Esophagus squamous epithelium (tissue), 5 donors: ENCODE measurements at regions not wholly inside any gene's neighbourhood (a gene's known extent, or its start where the extent isn't known, plus 50 kb on each side); places are given as distances from the start of the nearest gene placed in this dataset.

ENCODE experiments used
- DNase-seq: peaks from one replicate; lab custom pipeline; 2025; lab: John Stamatoyannopoulos, UW
- H3K27ac ChIP-seq, 4 donors: fragments of 200-600 bp; sonication (generic); one replicate each; pipeline ENCODE4 v1.5.1; 2016 to 2019; ENCODE audit warnings: mild to moderate bottlenecking in 1 of 4
- H3K27me3 ChIP-seq, 4 donors: fragments of 200-600 bp; sonication (generic); 1 replicate in 3 of 4; 2 replicates in 1 of 4; pipeline versions ENCODE4 v1.5.1 to v1.6.0; 2017 to 2021; ENCODE audit warnings: antibody characterized with exemption in 1 of 4
- H3K36me3 ChIP-seq, 3 donors: fragments of 200-600 bp; sonication (generic); one replicate each; pipeline ENCODE4 v1.5.1; 2016 to 2019
- H3K4me1 ChIP-seq, 3 donors: fragments of 200-600 bp; sonication (generic); one replicate each; pipeline ENCODE4 v1.5.1; 2017 to 2019
- H3K4me3 ChIP-seq, 4 donors: fragments of 200-600 bp; sonication (generic); 1 replicate in 3 of 4; 2 replicates in 1 of 4; pipeline ENCODE4 v1.5.1; 2016 to 2019; ENCODE audit warnings: mild to moderate bottlenecking in 2 of 4, moderate library complexity in 1 of 4
- H3K9me3 ChIP-seq, 3 donors: fragments of 200-600 bp; sonication (generic); one replicate each; pipeline ENCODE4 v1.5.1; 2016 to 2019
- CTCF ChIP-seq, 6 experiments: fragments of 450-650 bp in 4 of 6; fragments of 200-600 bp in 2 of 6; sonication (generic) in 2 of 6; IDR thresholded peaks; one replicate each; pipeline ENCODE4 v1.5.1; 2016 to 2019; ENCODE audit warnings: antibody characterized with exemption in 6 of 6, mild to moderate bottlenecking in 4 of 6, moderate library complexity in 4 of 6
- POLR2A ChIP-seq, 4 donors: fragments of 450-650 bp; IDR thresholded peaks; one replicate each; pipeline ENCODE4 v1.6.1; 2017; ENCODE audit warnings: antibody characterized with exemption in 4 of 4, mild to moderate bottlenecking in 4 of 4, moderate library complexity in 3 of 4
- WGBS, 2 donors: methylation state at CpG; one replicate each; pipeline ENCODE4 v1.1.5; 2018; 5-methylcytosine and 5-hydroxymethylcytosine counted together
- intact Hi-C: fragments of 100-400 bp; cut with DNase I; formaldehyde crosslinking; loops from one replicate; pipeline ENCODE4 v1.15.0; 2022
- donor health status: DM: yes; HTN: yes; CAD: no.

GRCh38 chr5:57842364-57843058, 359.9 kb upstream of the ACTBL2 start:
- no peak for DNase-seq

GRCh38 chr5:57841676-57842363, 359.2 kb upstream of the ACTBL2 start:
- Histone ChIP-seq H3K27me3 (no peaks in the 10 kb centered on the region), H3K9me3 (no peaks in the 10 kb centered on the region), H3K4me1 (peaks cover 0 to 18% (median 8%) of the 10 kb centered on the region in 3 donors), H3K27ac (peak overlapping the region in 1 of 4 donors; percentile 10), H3K4me3 (no peak overlapping the region), H3K36me3 (no peaks in the 10 kb centered on the region)
- DNase-seq: no peak
- TF ChIP-seq POLR2A (IDR thresholded peaks at IDR 0.05) (no peak), CTCF (IDR thresholded peaks at IDR 0.05) (no peak)
- 12 to 23% methylated on average over 5 of the region's 5 CpGs for WGBS, 2 donors
- intact Hi-C loops: no loop called here

More at GRCh38 chr5:57842364-57843058, 359.9 kb upstream of the ACTBL2 start:
- Histone ChIP-seq H3K4me1 (peaks cover 0 to 18% (median 8%) of the 10 kb centered on the region in 3 donors), H3K9me3 (no peaks in the 10 kb centered on the region), H3K36me3 (no peaks in the 10 kb centered on the region), H3K4me3 (no peak overlapping the region), H3K27me3 (no peaks in the 10 kb centered on the region), H3K27ac (no peak overlapping the region)
- intact Hi-C loops: no loop called here
- 77% methylated on average over 3 of the region's 3 CpGs for WGBS, 2 donors
- TF ChIP-seq POLR2A (IDR thresholded peaks at IDR 0.05): no peak

GRCh38 chr5:57839437-57840079, 356.9 kb upstream of the ACTBL2 start:
- no peak for DNase-seq
- Histone ChIP-seq H3K27ac (no peak overlapping the region), H3K4me1 (peaks cover 0 to 29% (median 15%) of the 10 kb centered on the region in 3 donors), H3K36me3 (no peaks in the 10 kb centered on the region), H3K27me3 (no peaks in the 10 kb centered on the region), H3K9me3 (no peaks in the 10 kb centered on the region), H3K4me3 (no peak overlapping the region)
- no peak for TF ChIP-seq CTCF (IDR thresholded peaks at IDR 0.05)
- no peak for TF ChIP-seq POLR2A (IDR thresholded peaks at IDR 0.05)
- intact Hi-C loops: no loop called here
- 74 to 76% methylated on average over 1 of the region's 1 CpG for WGBS, 2 donors

- WGBS, 2 donors: 68 to 82% methylated on average over 3 of the region's 3 CpGs
- H3K27me3 ChIP-seq: no peaks in the 10 kb centered on the region
- no peak overlapping the region for H3K27ac ChIP-seq
- intact Hi-C loops: no loop called here
- H3K4me1 ChIP-seq: peaks cover 0 to 30% (median 16%) of the 10 kb centered on the region in 3 donors
- no peaks in the 10 kb centered on the region for H3K36me3 ChIP-seq
- H3K9me3 ChIP-seq: no peaks in the 10 kb centered on the region
- DNase-seq: no peak
- H3K4me3 ChIP-seq: no peak overlapping the region
- TF ChIP-seq CTCF (IDR thresholded peaks at IDR 0.05): no peak
- no peak for TF ChIP-seq POLR2A (IDR thresholded peaks at IDR 0.05)
Observed at GRCh38 chr5:57839025-57839424, 356.4 kb upstream of the ACTBL2 start.

GRCh38 chr5:57836921-57837320, 354.3 kb upstream of the ACTBL2 start:
- TF ChIP-seq CTCF (IDR thresholded peaks at IDR 0.05) (no peak), POLR2A (IDR thresholded peaks at IDR 0.05) (no peak)

More at GRCh38 chr5:57836921-57837320, 354.3 kb upstream of the ACTBL2 start:
- WGBS, 2 donors: 80 to 92% methylated on average over 2 of the region's 2 CpGs
- H3K27ac ChIP-seq: no peak overlapping the region
- intact Hi-C loops: no loop called here
- DNase-seq: no peak
- H3K36me3 ChIP-seq: no peaks in the 10 kb centered on the region
- peaks cover 0 to 26% (median 12%) of the 10 kb centered on the region in 3 donors for H3K4me1 ChIP-seq
- H3K9me3 ChIP-seq: no peaks in the 10 kb centered on the region
- no peak overlapping the region for H3K4me3 ChIP-seq
- H3K27me3 ChIP-seq: no peaks in the 10 kb centered on the region
